ENCODE measurements at regions not wholly inside any gene's neighbourhood (a gene's known extent, or its start where the extent isn't known, plus 50 kb on each side); places are given as distances from the start of the nearest gene placed in this dataset.
"Not testable (repeated sequence)": the region's sequence is repeated elsewhere in the genome, so short reads cannot be mapped to it uniquely, and the experiment has no call there.

GRCh38 chr1:70785287-70785686 is 262.3 kb downstream of the PTGER3 start:
- H3K4me3 ChIP-seq (ENCODE audit: low read length), result no peak overlapping the region
- DNase-seq (ENCODE audit: low read depth), result no peak
- no peak for TF ChIP-seq CTCF (IDR thresholded peaks at IDR 0.05; ENCODE audit: insufficient read depth, low read depth, low read length, missing control alignments)

GRCh38 chr1:70790232-70790923 is 257.2 kb downstream of the PTGER3 start:
- no peak for TF ChIP-seq CTCF (IDR thresholded peaks at IDR 0.05; ENCODE audit: insufficient read depth, low read depth, low read length, missing control alignments)
- no peak overlapping the region for H3K4me3 ChIP-seq (ENCODE audit: low read length)
- no peak for DNase-seq (ENCODE audit: low read depth)

- not testable (repeated sequence) for H3K4me3 ChIP-seq (ENCODE audit: low read length); DNase-seq (ENCODE audit: low read depth)
Measured at GRCh38 chr1:70795064-70795463, 252.6 kb downstream of the PTGER3 start.

- DNase-seq (ENCODE audit: low read depth), result not testable (repeated sequence)
Measured at GRCh38 chr1:70796298-70796697, 251.3 kb downstream of the PTGER3 start.

GRCh38 chr1:70802625-70803024 is 245.0 kb downstream of the PTGER3 start:
- not testable (repeated sequence) for H3K4me3 ChIP-seq (ENCODE audit: low read length)

More at GRCh38 chr1:70796298-70796697, 251.3 kb downstream of the PTGER3 start:
- not testable (repeated sequence) for H3K4me3 ChIP-seq (ENCODE audit: low read length)

GRCh38 chr1:70805641-70806040 is 242.0 kb downstream of the PTGER3 start:
- TF ChIP-seq CTCF (IDR thresholded peaks at IDR 0.05; ENCODE audit: insufficient read depth, low read depth, low read length, missing control alignments), result no peak
- no peak overlapping the region for H3K4me3 ChIP-seq (ENCODE audit: low read length)

More at GRCh38 chr1:70802625-70803024, 245.0 kb downstream of the PTGER3 start:
- not testable (repeated sequence) for DNase-seq (ENCODE audit: low read depth)

GRCh38 chr1:70807088-70807664 is 240.4 kb downstream of the PTGER3 start:
- TF ChIP-seq CTCF (IDR thresholded peaks at IDR 0.05; ENCODE audit: insufficient read depth, low read depth, low read length, missing control alignments), result no peak
- DNase-seq (ENCODE audit: low read depth), result no peak
- H3K4me3 ChIP-seq (ENCODE audit: low read length), result no peak overlapping the region

More at GRCh38 chr1:70805641-70806040, 242.0 kb downstream of the PTGER3 start:
- no peak for DNase-seq (ENCODE audit: low read depth)

- no peak for DNase-seq (ENCODE audit: low read depth)
- H3K4me3 ChIP-seq (ENCODE audit: low read length), result no peak overlapping the region
- no peak for TF ChIP-seq CTCF (IDR thresholded peaks at IDR 0.05; ENCODE audit: insufficient read depth, low read depth, low read length, missing control alignments)
Measured at GRCh38 chr1:70809069-70809468, 238.5 kb downstream of the PTGER3 start.
